ENCODE measurements at regions not wholly inside any gene's neighbourhood (a gene's known extent, or its start where the extent isn't known, plus 50 kb on each side); places are given as distances from the start of the nearest gene placed in this dataset.

- DNase-seq (ENCODE audit: low read depth): no peak
Observed at GRCh38 chr6:115721564-115721963, 339.1 kb downstream of the FRK start.

GRCh38 chr6:115720900-115721299 is 339.8 kb downstream of the FRK start:
- DNase-seq (ENCODE audit: low read depth): no peak

- no peak for DNase-seq (ENCODE audit: low read depth)
Observed at GRCh38 chr6:115717472-115717871, 343.2 kb downstream of the FRK start.

DNA sequence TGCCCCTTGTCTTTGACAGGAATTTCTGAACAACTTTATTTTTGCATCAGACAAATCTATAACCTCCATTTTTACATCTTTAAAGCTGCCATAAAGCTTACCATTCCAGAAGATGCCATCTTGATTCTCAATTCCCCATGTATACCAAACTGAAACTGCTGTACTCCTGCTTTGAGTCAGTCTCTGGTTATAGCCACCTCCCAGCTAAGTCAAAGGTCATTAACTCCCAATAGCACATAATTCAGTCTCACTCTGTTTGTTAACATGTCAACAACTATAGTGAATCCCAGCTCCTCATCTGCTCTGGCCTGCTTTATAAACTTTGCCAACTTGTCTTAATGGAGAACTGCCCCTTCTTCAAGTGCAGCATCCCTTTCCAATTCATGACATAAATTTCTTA is 343.6 kb downstream of the FRK start:
- DNase-seq (ENCODE audit: low read depth): no peak

DNA sequence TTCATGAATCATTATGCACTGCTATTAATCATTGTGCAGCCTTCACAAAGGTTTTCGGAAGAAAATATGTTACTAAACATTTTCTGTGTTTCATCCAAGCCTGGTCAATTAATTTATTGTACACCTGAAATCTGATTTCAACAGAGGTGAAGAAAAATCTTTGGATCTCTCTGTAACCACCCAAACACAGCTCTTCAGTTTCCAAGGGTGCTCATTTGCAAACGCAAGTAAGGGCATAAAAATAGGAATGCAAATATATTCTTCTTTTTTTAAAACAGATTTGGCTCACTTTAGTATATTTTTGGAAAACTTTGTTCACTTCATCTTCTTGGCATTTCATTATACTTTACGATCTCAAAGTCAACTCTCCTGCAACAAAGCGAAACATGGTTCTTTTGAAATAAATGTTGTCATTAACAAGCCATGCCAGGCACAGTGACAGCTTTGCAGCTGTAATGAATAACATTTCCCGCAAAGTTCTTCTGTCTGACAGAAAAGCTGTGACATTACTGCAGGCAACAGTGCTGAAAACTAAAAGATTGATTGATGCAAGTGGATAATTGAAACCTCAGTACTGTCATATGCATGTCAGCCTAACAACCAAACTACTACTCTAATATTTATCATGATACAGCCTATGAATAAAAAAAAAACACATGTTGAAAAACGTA is 348.3 kb downstream of the FRK start:
- no peak for DNase-seq (ENCODE audit: low read depth)

DNA sequence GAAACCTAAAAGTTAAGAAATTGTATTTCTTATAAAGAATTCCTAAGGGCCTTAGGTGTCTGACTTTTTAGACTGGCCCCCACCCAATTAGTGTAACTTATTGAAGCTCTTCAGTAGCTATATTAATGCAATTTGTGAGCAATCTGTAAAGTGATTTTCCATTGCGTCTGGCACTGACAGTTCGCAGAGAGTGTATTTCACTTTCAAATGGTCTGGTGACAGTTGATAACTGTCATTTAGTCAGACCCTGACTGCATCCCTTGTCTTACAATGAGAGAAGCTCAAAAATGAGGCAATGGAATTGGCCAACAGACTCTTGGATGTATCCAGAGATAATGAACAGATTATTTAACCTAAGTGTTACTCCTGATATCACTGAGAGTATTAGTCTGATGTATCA is 351.8 kb downstream of the FRK start:
- no peak for DNase-seq (ENCODE audit: low read depth)

DNA sequence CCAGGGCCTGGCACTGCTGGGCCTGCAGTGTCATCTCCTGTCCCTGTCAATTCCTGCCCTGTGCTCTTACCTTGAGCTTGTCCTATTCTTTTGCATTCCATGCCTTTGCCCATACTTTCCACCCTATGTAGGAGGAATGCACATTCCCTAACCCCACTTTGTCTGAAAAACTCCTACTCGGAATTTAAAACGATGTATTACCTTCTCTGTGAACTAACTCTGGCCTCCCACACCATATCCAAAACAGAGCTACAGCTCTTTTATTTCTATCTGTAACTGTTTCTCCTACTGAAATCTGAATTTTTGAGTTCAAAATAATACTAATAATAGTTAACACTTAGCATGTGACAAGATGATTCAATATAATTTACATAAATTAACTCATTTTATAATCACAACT is 353.7 kb downstream of the FRK start:
- DNase-seq (ENCODE audit: low read depth): no peak

- DNase-seq (ENCODE audit: low read depth): no peak
Observed at GRCh38 chr6:115706324-115706723, 354.4 kb downstream of the FRK start.

- DNase-seq (ENCODE audit: low read depth): no peak
Observed at GRCh38 chr6:115704028-115704427, 356.7 kb downstream of the FRK start.

- DNase-seq (ENCODE audit: low read depth): no peak
Observed at GRCh38 chr6:115691433-115691832, 369.3 kb downstream of the FRK start.

- DNase-seq (ENCODE audit: low read depth): no peak
Observed at GRCh38 chr6:115690854-115691253, 369.8 kb downstream of the FRK start.

- DNase-seq (ENCODE audit: low read depth): no peak
Observed at GRCh38 chr6:115681978-115682775, 378.5 kb downstream of the FRK start.

DNA sequence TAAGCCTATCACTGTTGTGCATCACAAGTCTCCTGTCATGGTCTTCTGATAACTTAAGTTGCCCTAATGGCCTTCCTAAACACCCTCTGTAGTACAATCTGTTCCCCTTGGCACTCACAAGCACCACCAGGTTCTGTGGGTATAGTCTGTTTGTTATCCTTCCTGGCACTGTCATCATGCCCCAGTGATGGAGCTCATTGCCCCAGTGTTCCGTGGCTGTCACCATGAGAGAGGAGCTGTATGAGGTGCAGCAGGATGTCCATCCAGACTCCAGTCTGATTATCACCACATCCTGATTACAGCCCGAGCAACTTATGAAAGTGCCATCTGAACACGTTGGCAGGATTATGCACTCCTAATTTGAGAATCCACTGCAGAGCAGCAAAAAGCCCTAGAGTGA is 380.1 kb downstream of the FRK start:
- no peak for DNase-seq (ENCODE audit: low read depth)

DNA sequence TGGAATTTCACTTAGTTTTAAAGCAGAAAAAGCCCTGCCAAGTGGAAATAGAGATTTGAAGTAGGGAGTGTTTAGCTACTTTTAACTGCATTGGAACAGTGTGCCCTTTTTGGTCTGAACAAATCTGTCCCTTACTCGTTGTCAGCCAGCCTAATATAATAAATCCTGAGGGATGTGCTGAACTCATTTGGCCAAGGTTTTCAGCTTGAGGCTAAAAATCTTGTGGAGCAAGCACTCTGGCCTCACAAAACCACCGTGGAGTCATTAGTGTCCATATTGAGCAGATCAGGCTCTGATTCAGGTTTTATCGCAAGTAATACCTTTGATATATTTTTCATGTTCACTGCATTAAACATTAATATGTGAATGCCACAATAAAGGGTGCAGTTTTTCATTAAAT is 383.5 kb downstream of the FRK start:
- DNase-seq (ENCODE audit: low read depth): no peak

DNA sequence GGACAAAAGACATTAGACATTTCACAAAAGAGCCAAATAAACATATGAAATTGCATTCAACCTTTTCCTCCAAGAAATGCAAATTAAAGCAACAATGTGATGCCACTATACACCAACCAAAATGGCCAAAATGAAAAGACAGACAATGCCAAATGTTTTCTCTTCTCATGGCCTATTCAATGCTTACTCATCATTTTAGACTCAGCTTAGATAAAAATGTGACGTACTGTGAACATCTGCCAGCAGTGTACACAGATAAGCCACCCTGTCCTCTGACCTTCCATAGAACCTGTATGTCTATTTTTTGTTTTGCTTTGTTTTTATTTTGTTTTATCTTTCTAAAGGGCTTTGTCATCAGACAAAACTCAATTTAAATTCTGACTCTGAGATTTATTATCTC is 385.2 kb downstream of the FRK start:
- DNase-seq (ENCODE audit: low read depth): no peak

DNA sequence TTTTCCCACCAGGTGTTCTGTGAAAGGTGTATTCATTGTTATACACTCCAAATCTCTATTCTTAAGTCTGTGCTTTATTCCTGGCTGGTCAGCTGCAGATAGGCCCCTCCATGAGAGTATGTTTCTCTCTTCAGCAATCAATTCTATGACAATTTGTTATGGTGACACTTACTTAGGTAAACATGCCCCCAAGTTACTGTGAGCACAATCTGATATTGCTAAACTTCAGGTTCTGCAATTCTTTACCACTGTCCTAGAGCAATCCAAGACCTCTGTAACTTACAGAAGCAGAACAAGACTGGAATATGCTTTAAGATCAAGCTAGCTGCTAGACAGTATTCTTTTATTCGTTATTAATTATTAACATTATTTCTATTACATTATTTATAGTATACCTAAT is 391.9 kb downstream of the FRK start:
- no peak for DNase-seq (ENCODE audit: low read depth)

DNA sequence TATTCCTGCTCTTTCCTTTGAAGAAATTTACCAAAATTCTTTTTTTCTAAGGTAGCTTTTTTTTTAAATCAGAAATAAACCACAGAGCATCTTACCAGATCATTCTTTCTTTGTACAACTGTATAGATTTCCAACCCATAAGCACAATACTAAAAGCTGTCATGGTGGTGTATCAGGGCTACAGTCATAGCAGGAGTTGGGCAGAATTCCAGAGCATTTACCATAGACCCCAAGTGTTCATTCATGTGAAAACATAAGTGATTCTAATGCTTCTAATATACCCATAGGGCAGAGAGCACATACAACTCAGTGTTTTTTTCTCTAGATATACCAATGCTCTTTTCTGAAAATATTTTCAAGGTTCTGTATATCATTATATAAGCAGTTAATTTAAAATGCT is 392.5 kb downstream of the FRK start:
- no peak for DNase-seq (ENCODE audit: low read depth)

DNA sequence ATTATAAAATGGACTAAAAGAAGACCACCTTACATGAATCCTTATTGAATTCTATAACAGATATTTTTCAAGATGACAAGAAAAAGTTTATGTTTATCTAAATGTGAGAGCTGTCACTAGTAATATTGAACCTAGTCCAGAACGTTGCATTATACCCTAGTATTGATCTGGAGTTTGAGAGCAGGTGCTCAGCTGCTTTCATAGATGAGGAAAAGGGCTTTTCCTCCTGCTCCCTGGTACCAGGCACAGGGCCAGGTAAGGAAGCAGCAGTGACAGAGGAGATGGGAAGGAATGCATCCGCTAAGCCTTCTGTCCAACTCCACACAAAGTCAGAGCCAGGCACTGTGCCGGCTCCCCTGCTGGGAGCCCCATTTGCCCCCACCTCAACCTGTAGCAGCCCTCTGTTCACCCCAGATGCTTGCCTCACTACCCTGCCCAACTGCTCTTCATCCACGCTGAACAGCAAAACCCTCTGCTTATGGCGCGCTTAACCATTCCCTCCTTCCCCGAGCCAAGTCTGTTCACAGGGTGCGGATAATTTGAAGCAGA is 393.1 kb downstream of the FRK start:
- DNase-seq (ENCODE audit: low read depth): no peak

GRCh38 chr6:115666997-115667396 is 393.7 kb downstream of the FRK start:
- no peak for DNase-seq (ENCODE audit: low read depth)

- DNase-seq (ENCODE audit: low read depth): no peak
Observed at GRCh38 chr6:115665310-115665709, 395.4 kb downstream of the FRK start.

DNA sequence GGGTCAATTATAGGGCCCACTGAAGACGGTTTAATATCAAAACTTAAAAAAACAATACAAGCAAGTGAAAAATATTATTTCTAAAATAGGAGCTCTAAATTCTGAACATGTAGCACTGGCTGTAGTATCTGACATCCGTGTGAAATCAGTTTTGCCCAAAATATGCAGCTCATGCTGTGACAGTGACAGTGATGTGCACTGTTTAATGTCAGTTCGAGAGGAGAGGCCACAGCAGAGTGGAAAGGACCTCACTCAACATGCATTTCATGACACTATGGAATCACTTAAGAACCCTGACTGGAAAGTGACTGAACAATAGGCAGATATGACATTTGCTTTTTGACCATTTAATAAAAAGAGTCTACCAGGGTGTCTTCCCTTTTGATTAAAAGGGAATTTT is 397.0 kb downstream of the FRK start:
- DNase-seq (ENCODE audit: low read depth): no peak

- peak; percentile 41 for DNase-seq (ENCODE audit: low read depth)
Observed at GRCh38 chr6:115643762-115644161, 416.9 kb downstream of the FRK start.

DNA sequence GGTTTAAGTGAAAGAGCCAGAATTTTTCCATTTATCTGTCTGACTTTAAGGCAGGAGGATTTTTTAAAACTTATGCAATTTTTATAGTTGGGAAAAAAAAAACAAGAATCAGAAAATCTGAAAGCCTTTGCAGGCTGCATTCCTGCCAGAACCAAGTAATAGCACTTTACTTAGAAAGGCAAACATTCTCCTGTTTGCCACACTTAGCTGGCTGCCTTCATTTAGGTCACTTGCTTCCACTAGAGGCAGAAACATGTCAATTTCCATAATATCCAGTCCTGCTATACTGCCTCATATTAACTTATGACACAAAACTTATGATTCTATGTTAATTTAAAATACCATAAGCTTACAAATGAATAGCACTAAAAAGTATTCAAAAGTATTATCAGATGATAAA is 425.8 kb downstream of the FRK start:
- no peak for DNase-seq (ENCODE audit: low read depth)

Measured in HT1080 (cell line).